GM10266 (cell line): ENCODE measurements at regions not wholly inside any gene's neighbourhood (a gene's known extent, or its start where the extent isn't known, plus 50 kb on each side); places are given as distances from the start of the nearest gene placed in this dataset.

Experiments used
- DNase-seq: peaks from one replicate; pipeline ENCODE4 v3.0.0; 2012; ENCODE audit errors: extremely low spot score
- CTCF ChIP-seq: IDR thresholded peaks from 2 replicates; pipeline ENCODE4 v1.5.1; 2012; ENCODE audit warnings: mild to moderate bottlenecking, low read depth; ENCODE audit not compliant: control insufficient read depth, insufficient read depth; ENCODE audit errors: missing control alignments

DNA sequence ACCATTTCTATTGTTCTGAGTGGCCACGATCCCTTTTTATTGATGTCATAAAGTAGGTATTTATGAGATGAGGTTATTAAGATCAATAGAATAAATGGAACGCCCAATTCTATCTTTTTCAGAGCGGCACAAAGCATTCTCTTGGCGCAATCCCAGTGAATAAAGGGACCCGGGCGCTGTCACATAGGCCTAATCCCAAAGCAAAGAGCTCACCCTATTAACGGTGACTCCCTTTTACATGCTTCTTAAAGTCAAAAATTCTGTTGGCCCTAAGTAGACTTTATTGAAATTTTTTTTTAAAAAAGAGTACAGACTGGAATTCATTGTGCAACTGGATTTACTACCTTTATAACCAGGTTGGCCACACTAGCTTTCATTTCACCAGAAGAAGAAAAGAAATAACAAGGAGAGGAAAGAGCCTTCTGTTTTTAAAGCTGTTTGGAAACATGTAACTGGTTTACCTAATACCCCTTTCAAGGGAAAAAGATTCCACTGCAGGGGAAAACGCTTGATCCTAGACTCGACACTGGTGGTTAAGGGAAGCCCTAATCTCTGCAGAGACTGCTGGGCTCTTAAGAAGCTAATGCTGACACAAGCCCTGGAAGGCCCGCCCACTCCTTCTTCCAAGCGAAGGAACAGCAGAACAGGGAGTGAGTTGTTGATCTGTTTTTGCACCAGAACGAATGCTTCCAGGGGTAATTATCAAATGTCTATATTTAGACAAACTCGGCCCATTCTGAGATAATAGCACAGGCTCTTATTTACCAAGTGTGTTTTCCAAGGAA is 381.2 kb downstream of the BCL11B start:
- no peak for TF ChIP-seq CTCF
- DNase-seq, result no peak

GRCh38 chr14:98893675-98894074 is 378.3 kb downstream of the BCL11B start:
- no peak for TF ChIP-seq CTCF
- no peak for DNase-seq

DNA sequence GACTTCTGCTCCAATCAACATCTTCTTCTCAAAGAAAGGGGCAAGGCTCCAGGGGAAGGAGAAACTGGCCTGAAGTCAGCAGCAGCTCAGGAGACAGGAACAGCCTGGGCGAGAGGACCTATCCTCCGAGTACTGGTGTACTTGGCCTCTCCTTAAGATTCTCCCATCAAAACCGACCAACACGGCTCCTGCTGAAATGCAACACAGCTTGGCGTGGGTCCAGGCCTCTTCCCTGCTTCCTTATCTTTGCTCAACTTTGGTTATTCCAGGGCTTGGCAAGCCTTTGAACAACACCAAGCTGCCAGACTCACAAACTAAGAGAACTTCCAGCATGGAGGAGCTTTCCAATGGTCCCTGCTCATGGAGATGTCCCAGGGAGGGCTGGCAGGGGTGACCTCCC is 377.4 kb downstream of the BCL11B start:
- DNase-seq, result no peak
- TF ChIP-seq CTCF, result no peak

- no peak for DNase-seq
- TF ChIP-seq CTCF, result no peak
These were observed 375.5 kb downstream of the BCL11B start for GRCh38 chr14:98896449-98896848.

DNA sequence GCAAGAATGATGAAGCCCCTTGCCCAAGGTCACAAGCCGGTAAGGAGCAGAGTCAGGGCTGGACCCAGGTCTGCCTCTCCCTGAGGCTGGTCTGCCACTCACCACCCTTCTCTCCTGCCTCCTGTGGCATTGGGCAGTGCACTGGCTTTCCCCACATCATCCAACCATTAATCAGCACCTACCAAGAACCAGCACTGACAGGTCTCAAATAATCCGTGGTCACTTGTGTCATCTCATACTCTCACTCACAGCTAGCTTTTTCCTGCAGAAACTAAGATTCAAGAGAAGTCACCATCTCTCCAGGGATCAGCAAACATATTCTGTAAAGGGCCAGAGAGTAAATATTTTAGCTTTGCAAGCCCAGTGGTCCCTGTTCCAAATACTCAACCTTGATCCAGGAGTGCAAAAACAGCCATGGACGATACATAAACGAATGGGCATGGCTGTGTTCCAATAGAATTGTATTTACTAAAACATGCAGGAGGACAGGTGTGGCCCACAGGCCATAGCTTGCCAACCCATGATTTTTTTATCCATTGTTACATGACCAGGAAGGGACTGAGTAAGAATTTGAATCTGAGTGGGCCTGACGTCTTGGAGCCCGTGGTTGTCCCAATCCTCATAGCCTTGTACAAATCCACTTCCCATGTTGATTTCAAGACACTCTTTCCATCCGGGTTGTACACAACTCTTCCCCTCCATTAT is 374.2 kb downstream of the BCL11B start:
- no peak for TF ChIP-seq CTCF
- DNase-seq, result no peak

GRCh38 chr14:98899441-98899840 is 372.6 kb downstream of the BCL11B start:
- no peak for DNase-seq

More at GRCh38 chr14:98899441-98899840, 372.6 kb downstream of the BCL11B start:
- no peak for TF ChIP-seq CTCF
